Testis (tissue), 2 donors: ENCODE measurements at regions not wholly inside any gene's neighbourhood (a gene's known extent, or its start where the extent isn't known, plus 50 kb on each side); places are given as distances from the start of the nearest gene placed in this dataset.

Source experiments
- DNase-seq: peaks from one replicate; pipeline ENCODE4 v3.0.0-alpha.2; 2019
- H3K27ac ChIP-seq, 2 donors: fragments of 200-600 bp; sonication (generic); one replicate each; pipeline ENCODE4 v1.5.1; 2019
- H3K27me3 ChIP-seq: fragments of 200-600 bp; sonication (generic); one replicate; pipeline ENCODE4 v1.5.1; 2019
- H3K36me3 ChIP-seq: fragments of 200-600 bp; sonication (generic); one replicate; pipeline ENCODE4 v1.5.1; 2017; ENCODE audit warnings: low read depth; ENCODE audit errors: missing control alignments
- H3K4me1 ChIP-seq: fragments of 200-600 bp; sonication (generic); one replicate; pipeline ENCODE4 v1.5.1; 2019
- H3K4me3 ChIP-seq, 2 donors: fragments of 200-600 bp; sonication (generic); one replicate each; pipeline ENCODE4 v1.5.1; 2017 to 2019
- H3K9me3 ChIP-seq: fragments of 200-600 bp; sonication (generic); one replicate; pipeline ENCODE4 v1.5.1; 2017
- POLR2A ChIP-seq: fragments of 450-650 bp; IDR thresholded peaks from one replicate; pipeline ENCODE4 v1.6.1; 2017; ENCODE audit warnings: antibody characterized with exemption, mild to moderate bottlenecking, moderate library complexity
- WGBS, 2 donors: methylation state at CpG; one replicate each; pipeline ENCODE4 v1.1.5; 2018; 5-methylcytosine and 5-hydroxymethylcytosine counted together
- intact Hi-C: fragments of 100-400 bp; cut with DNase I; formaldehyde crosslinking; loops from one replicate; pipeline ENCODE4 v1.15.1; 2023; ENCODE audit warnings: low total_unique reads
- TF ChIP-seq, protein P1 (sequence below), 3 experiments: fragments of 450-650 bp in 2 of 3; fragments of 200-600 bp in 1 of 3; sonication (generic) in 1 of 3; IDR thresholded peaks; one replicate each; pipeline ENCODE4 v1.5.1; 2016 to 2019; ENCODE audit warnings: antibody characterized with exemption in 3 of 3, mild to moderate bottlenecking in 2 of 3, moderate library complexity in 1 of 3

- H3K9me3 ChIP-seq: no peaks in the 10 kb centered on the region
- H3K4me3 ChIP-seq: no peak overlapping the region
- H3K27ac ChIP-seq: no peak overlapping the region
- no peaks in the 10 kb centered on the region for H3K27me3 ChIP-seq
- DNase-seq: no peak
- intact Hi-C loops: no loop called here
- 45 to 51% methylated on average over 5 of the region's 5 CpGs for WGBS, 2 donors
- TF ChIP-seq POLR2A: no peak
- TF ChIP-seq, protein P1, sequence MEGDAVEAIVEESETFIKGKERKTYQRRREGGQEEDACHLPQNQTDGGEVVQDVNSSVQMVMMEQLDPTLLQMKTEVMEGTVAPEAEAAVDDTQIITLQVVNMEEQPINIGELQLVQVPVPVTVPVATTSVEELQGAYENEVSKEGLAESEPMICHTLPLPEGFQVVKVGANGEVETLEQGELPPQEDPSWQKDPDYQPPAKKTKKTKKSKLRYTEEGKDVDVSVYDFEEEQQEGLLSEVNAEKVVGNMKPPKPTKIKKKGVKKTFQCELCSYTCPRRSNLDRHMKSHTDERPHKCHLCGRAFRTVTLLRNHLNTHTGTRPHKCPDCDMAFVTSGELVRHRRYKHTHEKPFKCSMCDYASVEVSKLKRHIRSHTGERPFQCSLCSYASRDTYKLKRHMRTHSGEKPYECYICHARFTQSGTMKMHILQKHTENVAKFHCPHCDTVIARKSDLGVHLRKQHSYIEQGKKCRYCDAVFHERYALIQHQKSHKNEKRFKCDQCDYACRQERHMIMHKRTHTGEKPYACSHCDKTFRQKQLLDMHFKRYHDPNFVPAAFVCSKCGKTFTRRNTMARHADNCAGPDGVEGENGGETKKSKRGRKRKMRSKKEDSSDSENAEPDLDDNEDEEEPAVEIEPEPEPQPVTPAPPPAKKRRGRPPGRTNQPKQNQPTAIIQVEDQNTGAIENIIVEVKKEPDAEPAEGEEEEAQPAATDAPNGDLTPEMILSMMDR (IDR thresholded peaks at IDR 0.05): no peak
- H3K36me3 ChIP-seq: no peaks in the 10 kb centered on the region
- H3K4me1 ChIP-seq: no peaks in the 10 kb centered on the region
These were observed 110.1 kb upstream of the VAV3 start for GRCh38 chr1:108075055-108075454.

GRCh38 chr1:108072776-108073175 is 107.8 kb upstream of the VAV3 start:
- TF ChIP-seq POLR2A: no peak
- TF ChIP-seq, protein P1 (IDR thresholded peaks at IDR 0.05): no peak
- Histone ChIP-seq H3K27me3 (no peaks in the 10 kb centered on the region), H3K9me3 (no peaks in the 10 kb centered on the region), H3K4me1 (no peaks in the 10 kb centered on the region), H3K36me3 (no peaks in the 10 kb centered on the region), H3K4me3 (no peak overlapping the region), H3K27ac (no peak overlapping the region)
- DNase-seq: no peak
- intact Hi-C loops: no loop called here
- 56 to 74% methylated on average over 1 of the region's 1 CpG for WGBS, 2 donors

DNA sequence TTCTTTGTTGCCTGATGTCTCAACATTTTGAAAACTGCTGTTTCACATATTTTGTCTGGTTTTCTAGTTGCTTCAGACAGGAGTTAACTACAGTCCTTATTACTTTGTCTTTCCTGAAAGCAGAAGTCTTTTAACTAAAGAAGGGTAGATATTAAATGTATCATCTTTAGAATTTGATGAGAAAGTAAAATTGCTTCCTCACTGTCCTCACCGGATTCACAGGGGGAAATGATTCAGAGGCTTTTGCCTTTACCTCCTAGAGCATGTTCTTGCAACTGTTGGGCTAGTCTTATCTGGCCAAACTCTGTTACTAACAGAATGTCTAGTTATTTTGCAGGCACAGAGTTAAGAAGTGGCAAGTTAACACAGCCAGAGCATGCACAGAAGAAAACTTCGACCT is 107.2 kb upstream of the VAV3 start:
- TF ChIP-seq, protein P1 (IDR thresholded peaks at IDR 0.05): no peak
- no peak for TF ChIP-seq POLR2A
- Histone ChIP-seq H3K27me3 (no peaks in the 10 kb centered on the region), H3K4me3 (no peak overlapping the region), H3K27ac (no peak overlapping the region), H3K9me3 (no peaks in the 10 kb centered on the region), H3K36me3 (no peaks in the 10 kb centered on the region), H3K4me1 (no peaks in the 10 kb centered on the region)
- 33 to 38% methylated on average over 2 of the region's 2 CpGs for WGBS, 2 donors
- DNase-seq: no peak
- intact Hi-C loops: no loop called here

GRCh38 chr1:108071601-108072000 is 106.6 kb upstream of the VAV3 start:
- no peak overlapping the region for H3K4me3 ChIP-seq
- no peaks in the 10 kb centered on the region for H3K27me3 ChIP-seq

GRCh38 chr1:108070662-108071061 is 105.7 kb upstream of the VAV3 start:
- no peaks in the 10 kb centered on the region for H3K36me3 ChIP-seq
- 31 to 53% methylated on average over 2 of the region's 2 CpGs for WGBS, 2 donors
- no peak overlapping the region for H3K4me3 ChIP-seq
- H3K27ac ChIP-seq: no peak overlapping the region
- DNase-seq: no peak
- no peak for TF ChIP-seq POLR2A
- TF ChIP-seq, protein P1 (IDR thresholded peaks at IDR 0.05): no peak
- no peaks in the 10 kb centered on the region for H3K4me1 ChIP-seq
- H3K9me3 ChIP-seq: no peaks in the 10 kb centered on the region
- H3K27me3 ChIP-seq: no peaks in the 10 kb centered on the region
- intact Hi-C loops: no loop called here

More at GRCh38 chr1:108071601-108072000, 106.6 kb upstream of the VAV3 start:
- Histone ChIP-seq H3K9me3 (no peaks in the 10 kb centered on the region), H3K4me1 (no peaks in the 10 kb centered on the region), H3K27ac (no peak overlapping the region), H3K36me3 (no peaks in the 10 kb centered on the region)
- intact Hi-C loops: no loop called here
- TF ChIP-seq POLR2A: no peak
- TF ChIP-seq, protein P1 (IDR thresholded peaks at IDR 0.05): no peak
- no peak for DNase-seq
- WGBS, 2 donors: 82 to 96% methylated on average over 2 of the region's 2 CpGs
